Kidney (tissue), 13 donors: ENCODE measurements at regions not wholly inside any gene's neighbourhood (a gene's known extent, or its start where the extent isn't known, plus 50 kb on each side); places are given as distances from the start of the nearest gene placed in this dataset.

Source experiments
- DNase-seq, 5 donors: peaks; one replicate each; pipeline ENCODE4 v3.0.0-alpha.2; 2013 to 2020
- FAIRE-seq: peaks from 2 replicates; lab custom pipeline; 2012; peaks lifted over from hg19 to GRCh38; lab: Jason Lieb, UNC
- H3K27ac ChIP-seq, 2 donors: one replicate each; pipeline ENCODE4 v1.7.0; 2013; ENCODE audit warnings: low read depth in 2 of 2, low read length in 2 of 2, inconsistent platforms in 1 of 2
- H3K27me3 ChIP-seq: one replicate; pipeline ENCODE4 v1.7.1; 2013; ENCODE audit warnings: low read length, inconsistent platforms; ENCODE audit not compliant: control insufficient read depth, insufficient read depth
- H3K36me3 ChIP-seq, 3 donors: one replicate each; pipeline versions ENCODE4 v1.7.0 to v1.7.1; 2013; ENCODE audit warnings: low read length in 3 of 3, control low read depth in 1 of 3, inconsistent platforms in 1 of 3; ENCODE audit not compliant: insufficient read depth in 3 of 3, control insufficient read depth in 2 of 3
- H3K4me1 ChIP-seq, 3 donors: one replicate each; pipeline versions ENCODE4 v1.7.0 to v1.7.1; 2013; ENCODE audit warnings: low read length in 3 of 3, inconsistent platforms in 1 of 3, low read depth in 1 of 3; ENCODE audit not compliant: control insufficient read depth in 2 of 3, insufficient read depth in 2 of 3
- H3K4me3 ChIP-seq, 3 donors: one replicate each; pipeline versions ENCODE4 v1.7.0 to v1.8.1; 2013; ENCODE audit warnings: low read length in 3 of 3, control low read depth in 1 of 3, inconsistent platforms in 1 of 3
- H3K9ac ChIP-seq, 3 donors: one replicate each; pipeline versions ENCODE4 v1.7.0 to v1.7.1; 2013; ENCODE audit warnings: low read length in 3 of 3, control low read depth in 1 of 3, inconsistent platforms in 1 of 3
- H3K9me3 ChIP-seq, 3 donors: one replicate each; pipeline versions ENCODE4 v1.7.0 to v1.7.1; 2013; ENCODE audit warnings: low read length in 3 of 3, control low read depth in 1 of 3, inconsistent platforms in 1 of 3; ENCODE audit not compliant: control insufficient read depth in 2 of 3, insufficient read depth in 1 of 3
- intact Hi-C: fragments of 100-400 bp; cut with DNase I; formaldehyde crosslinking; loops from one replicate; pipeline ENCODE4 v1.11.1; 2022
- TF ChIP-seq, protein P1 (sequence below): IDR thresholded peaks from 3 replicates; pipeline ENCODE4 v1.5.1; 2012; ENCODE audit warnings: mild to moderate bottlenecking, moderate library complexity, borderline replicate concordance; ENCODE audit not compliant: insufficient read depth; ENCODE audit errors: extremely low read depth
- donor health status: control.
- donor health status: control.
- donor health status: control.
- donor health status: control.
- donor health status: control.
- donor health status: DM: yes; HTN: yes; CAD: no.
- donor health status: Normal renal cell carcinoma (clear cell type).

DNA sequence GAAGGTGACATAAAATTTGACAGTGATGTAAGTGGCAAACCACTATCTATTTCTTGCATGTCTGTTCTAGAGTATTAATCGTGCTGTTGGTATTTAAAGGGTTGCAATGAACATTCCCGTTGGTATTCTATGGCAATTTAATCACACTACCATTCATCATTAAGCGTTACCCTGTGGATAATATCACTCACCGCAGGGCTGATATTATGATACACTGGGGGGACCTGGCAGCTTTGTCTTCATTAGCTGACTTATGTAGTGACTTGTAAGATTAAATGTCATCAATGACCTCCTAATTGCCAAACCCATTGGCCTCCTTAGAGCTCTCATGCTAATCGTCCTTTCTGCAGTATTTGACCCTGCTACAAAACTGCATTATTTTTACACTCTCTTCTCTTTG lies 624.5 kb upstream of the VSTM2A start:
- TF ChIP-seq, protein P1, sequence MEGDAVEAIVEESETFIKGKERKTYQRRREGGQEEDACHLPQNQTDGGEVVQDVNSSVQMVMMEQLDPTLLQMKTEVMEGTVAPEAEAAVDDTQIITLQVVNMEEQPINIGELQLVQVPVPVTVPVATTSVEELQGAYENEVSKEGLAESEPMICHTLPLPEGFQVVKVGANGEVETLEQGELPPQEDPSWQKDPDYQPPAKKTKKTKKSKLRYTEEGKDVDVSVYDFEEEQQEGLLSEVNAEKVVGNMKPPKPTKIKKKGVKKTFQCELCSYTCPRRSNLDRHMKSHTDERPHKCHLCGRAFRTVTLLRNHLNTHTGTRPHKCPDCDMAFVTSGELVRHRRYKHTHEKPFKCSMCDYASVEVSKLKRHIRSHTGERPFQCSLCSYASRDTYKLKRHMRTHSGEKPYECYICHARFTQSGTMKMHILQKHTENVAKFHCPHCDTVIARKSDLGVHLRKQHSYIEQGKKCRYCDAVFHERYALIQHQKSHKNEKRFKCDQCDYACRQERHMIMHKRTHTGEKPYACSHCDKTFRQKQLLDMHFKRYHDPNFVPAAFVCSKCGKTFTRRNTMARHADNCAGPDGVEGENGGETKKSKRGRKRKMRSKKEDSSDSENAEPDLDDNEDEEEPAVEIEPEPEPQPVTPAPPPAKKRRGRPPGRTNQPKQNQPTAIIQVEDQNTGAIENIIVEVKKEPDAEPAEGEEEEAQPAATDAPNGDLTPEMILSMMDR, result no peak
- Histone ChIP-seq H3K36me3 (no peaks in the 10 kb centered on the region), H3K9ac (no peak overlapping the region), H3K9me3 (no peaks in the 10 kb centered on the region), H3K27ac (no peak overlapping the region), H3K27me3 (no peaks in the 10 kb centered on the region), H3K4me3 (no peak overlapping the region), H3K4me1 (no peaks in the 10 kb centered on the region)
- intact Hi-C loops, result no loop called here
- FAIRE-seq, result no peak
- no peak for DNase-seq

DNA sequence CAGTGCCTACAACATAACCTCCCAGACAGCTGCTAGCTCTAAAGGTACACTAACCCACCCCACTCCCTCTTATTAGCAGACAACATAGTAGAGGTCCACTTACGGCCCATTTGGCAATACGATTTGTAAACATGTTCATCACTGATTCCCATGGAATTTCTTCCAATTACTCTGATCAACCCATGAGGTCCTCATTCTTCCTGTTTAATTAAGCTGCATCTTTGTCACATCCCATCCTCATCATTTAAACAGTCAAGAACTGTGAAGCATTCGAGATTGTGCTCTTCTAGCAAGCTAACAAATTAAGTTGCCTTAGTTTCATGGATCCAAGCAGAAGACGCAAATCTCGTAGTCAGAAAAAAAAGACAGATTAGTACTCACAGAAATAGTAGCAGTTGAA lies 622.2 kb upstream of the VSTM2A start:
- DNase-seq, result no peak

DNA sequence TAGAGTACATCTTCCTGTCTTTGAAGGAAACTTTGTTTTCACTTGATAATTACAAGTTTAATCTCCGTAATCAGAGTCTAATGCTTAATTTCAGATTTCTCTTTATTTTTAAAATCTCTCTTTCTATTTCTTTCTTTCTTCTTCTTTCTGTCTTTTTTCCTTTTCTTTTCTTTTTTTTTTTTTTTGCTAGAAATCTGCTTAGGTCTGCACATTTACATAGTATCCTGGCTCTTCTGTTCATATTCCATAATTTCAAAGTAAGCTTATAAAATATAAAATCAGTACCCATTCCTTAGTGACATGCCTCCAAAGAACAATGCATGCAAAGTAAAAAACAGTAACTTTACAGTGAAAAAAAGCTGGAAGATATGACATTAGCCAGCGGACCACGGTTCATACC lies 601.7 kb upstream of the VSTM2A start:
- Histone ChIP-seq H3K9ac (no peak overlapping the region), H3K36me3 (no peaks in the 10 kb centered on the region), H3K9me3 (no peaks in the 10 kb centered on the region), H3K4me1 (no peaks in the 10 kb centered on the region), H3K4me3 (no peak overlapping the region), H3K27ac (no peak overlapping the region), H3K27me3 (no peaks in the 10 kb centered on the region)
- no peak for DNase-seq
- intact Hi-C loops, result no loop called here
- no peak for FAIRE-seq
- TF ChIP-seq, protein P1, result no peak

More for the DNA sequence above, 622.2 kb upstream of the VSTM2A start:
- Histone ChIP-seq H3K9ac (no peak overlapping the region), H3K27ac (no peak overlapping the region), H3K27me3 (no peaks in the 10 kb centered on the region), H3K9me3 (no peaks in the 10 kb centered on the region), H3K4me1 (no peaks in the 10 kb centered on the region), H3K4me3 (no peak overlapping the region), H3K36me3 (no peaks in the 10 kb centered on the region)
- TF ChIP-seq, protein P1, result no peak
- intact Hi-C loops, result no loop called here
- no peak for FAIRE-seq

DNA sequence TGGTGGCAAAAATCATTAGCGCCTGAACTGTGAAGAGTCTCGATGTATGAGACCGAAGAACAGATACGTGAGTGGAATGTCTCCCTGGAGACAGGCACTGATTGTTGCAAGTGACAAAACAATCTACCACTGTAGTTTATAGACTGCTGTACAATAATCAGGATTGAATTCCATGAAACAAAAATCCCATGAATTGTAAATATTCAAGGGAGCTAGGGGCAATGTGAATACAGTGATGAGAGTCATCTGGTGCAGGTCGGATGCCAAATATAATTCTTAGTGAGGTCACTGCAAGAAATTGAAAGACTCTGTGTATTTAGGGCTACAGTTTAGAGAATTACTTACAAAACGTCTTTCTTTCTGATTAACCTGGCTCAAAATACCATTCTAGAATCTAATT lies 594.4 kb upstream of the VSTM2A start:
- Histone ChIP-seq H3K9me3 (no peaks in the 10 kb centered on the region), H3K9ac (no peak overlapping the region), H3K27ac (no peak overlapping the region), H3K4me1 (no peaks in the 10 kb centered on the region), H3K27me3 (no peaks in the 10 kb centered on the region), H3K4me3 (no peak overlapping the region), H3K36me3 (no peaks in the 10 kb centered on the region)
- intact Hi-C loops, result no loop called here
- TF ChIP-seq, protein P1, result no peak
- FAIRE-seq, result no peak
- peak in 2 of 5 donors; percentile 23 to 43 for DNase-seq
